Cerebellar cortex (tissue), 1 donor: ENCODE measurements at regions not wholly inside any gene's neighbourhood (a gene's known extent, or its start where the extent isn't known, plus 50 kb on each side); places are given as distances from the start of the nearest gene placed in this dataset.
"Not testable (repeated sequence)": the region's sequence is repeated elsewhere in the genome, so short reads cannot be mapped to it uniquely, and the experiment has no call there.

Experiments used
- DNase-seq: peaks from one replicate; pipeline ENCODE4 v3.0.0-alpha.2; 2015; ENCODE audit warnings: low spot score

DNA sequence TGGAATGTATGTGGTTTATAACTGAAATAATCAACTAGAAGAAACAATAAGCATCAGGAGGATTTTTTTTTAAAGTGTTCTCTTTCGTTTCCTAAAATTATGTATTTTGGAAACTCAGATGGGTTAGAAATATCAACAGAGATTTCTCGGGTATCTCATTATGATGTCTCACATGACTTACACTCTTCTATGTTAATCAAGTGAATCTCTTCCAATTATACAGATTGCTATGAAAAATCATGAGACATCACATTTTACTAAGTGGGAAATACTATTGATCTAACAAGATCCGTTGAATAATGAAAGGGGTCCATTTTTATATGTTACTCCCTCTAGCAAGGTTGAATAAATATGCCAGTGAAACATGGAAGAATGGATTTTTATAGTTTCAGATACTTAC, 54.7 kb upstream of the NRIP1 start:
- no peak for DNase-seq

DNA sequence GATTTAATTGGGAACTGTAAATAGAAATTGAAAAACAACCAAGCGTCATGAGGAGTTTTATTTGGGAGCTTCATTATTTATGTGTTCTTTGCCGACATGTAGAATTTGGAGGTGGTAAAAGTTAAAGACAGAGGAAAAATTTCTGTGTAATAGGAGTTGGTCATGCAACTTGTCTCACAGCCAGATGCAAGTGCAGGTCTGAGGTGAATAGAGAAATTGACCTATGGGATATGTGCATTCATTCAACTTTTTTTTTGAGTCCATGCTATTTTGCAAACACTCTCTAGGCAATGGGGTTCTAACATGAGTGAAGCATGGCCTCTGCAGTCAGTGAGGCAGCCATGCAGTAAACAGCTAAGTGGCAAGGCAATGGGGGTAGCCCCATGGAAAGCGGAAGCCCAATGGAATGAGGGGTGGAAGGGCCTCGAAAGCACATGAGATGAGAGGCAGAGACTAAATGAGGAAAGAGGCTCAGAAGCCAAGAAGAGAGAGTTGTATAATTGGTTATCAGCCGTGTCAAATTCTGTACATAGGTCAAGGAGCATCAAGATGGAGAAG, 56.4 kb upstream of the NRIP1 start:
- DNase-seq = no peak

DNA sequence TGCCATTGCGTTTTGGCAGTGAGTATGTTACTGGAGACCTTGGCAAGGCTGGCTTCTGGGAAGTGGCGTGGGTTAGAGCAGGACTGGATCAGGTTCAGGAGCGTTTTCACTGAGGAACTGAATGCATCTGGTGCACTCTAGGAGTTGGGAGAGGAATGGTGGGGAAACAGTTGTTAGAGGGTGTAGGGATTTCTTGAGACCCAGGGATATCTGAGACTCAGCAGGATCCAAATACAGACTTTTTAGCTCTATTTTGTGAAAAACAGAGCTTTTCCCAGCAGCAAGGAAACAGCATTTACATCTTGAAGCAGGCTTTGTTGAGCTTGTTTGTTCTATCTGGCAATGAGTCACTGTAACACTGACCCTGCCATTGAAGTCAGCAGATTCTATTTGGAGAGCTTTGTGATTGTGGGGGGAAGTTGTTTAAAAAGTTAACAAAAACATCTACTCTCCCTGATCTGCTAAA, 56.9 kb upstream of the NRIP1 start:
- DNase-seq = no peak

DNA sequence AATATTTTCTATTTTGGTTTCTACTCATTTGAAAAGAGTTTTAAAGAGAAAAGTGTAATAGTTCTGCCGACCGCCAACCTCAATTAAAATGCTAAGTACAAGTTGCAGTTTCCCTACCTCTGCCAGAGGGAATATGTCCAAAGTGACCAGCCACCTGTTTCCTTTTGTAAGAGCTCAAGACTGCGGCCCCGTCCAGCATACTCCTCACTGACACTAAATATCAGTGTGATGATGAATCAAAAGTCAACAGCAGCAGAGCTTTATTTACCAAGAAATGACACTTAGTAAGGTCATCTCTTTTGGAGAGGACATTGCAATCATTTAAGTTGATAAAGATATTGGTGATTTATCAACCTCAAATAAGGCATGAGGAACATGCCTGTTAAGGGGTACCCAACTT, 57.4 kb upstream of the NRIP1 start:
- DNase-seq = no peak

DNA sequence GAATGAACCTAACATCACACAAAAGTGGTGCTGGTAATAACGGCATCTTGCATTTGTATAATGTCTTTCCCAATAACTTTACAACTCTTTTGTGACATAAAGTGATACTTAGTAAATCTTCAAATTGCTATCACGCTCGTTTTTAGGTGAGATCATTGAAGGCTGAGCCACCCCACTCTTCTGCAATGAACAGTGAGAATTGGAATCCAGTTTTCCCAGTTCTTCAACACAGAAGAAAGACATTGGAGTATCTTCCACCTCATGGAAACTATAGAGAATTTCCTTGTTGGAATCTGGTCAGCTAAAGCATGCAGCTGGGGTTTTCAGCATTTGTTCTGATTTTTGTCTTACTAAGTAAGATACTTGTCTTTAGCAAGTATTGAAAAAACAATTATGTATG, 59.9 kb upstream of the NRIP1 start:
- DNase-seq = no peak

DNA sequence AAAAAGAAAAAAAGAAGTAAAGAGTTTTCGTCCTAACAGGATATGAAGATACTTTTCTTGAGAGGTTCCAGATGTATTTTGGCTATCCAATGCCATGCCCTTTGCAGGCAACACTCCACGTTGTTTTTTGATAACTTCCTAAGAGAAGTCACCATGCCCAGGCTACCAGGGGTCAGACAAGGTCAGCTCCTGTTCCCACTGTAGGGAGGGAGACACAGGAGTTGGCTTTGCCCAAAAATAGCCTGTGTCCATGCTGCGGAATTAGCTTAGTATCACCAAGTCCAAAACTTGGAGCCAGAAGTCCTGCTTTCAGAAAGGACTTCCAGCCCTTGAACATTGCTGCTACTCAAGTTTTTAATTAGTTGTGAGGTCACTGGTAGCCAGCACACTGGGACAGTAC, 62.1 kb upstream of the NRIP1 start:
- DNase-seq = no peak

DNA sequence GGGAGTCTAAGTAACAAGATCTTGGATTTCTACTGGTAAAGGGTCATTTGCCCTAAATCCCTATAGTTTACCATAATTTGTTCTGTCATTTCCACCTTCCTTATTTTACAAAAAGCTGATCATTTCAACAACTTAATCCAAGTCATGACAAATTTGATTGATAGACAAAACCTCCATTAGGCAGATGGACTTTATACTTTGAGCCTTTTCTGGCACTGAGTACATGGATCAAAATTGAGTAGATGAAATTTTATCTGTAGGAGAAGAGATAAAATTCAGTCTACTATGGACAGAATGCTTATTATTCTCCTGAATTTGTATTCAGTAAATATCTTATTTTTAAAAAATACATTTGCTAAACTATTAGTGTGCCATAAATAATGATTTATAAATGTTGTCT, 62.6 kb upstream of the NRIP1 start:
- DNase-seq = no peak

DNA sequence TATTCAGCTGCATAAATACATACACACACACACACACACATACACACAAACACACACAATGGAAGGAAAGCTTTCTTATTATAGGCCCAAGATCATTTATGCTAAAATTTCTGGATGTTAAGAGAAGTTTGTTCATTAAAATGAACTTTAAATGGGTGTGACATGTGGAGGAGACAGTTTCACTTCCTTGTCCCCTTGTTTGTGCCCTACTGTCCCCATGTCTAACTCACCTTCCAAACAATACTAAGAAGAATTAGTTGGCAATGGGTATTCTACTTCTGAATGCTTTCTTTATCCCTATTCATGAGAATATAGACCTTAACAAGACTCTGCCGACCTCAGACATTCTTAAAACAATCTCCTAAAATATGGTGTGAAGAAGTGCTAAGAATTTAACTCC, 63.5 kb upstream of the NRIP1 start:
- no peak for DNase-seq

DNA sequence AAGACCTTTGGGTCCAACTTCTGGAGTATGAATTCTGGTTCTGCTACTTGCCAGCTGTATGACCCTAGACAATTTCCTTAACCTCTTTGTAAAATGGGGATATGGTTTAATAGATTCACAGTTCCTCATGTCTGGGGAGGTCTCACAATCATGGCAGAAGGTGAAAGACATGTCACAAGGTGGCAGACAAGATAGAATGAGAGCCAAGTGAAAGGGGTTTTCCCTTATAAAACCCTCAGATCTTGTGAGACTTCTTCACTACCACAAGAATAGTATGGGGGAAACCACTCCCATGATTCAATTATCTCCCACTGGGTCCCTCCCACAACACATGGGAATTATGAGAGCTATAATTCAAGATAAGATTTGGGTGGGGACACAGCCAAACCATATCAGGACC, 63.9 kb upstream of the NRIP1 start:
- not testable (repeated sequence) for DNase-seq

DNA sequence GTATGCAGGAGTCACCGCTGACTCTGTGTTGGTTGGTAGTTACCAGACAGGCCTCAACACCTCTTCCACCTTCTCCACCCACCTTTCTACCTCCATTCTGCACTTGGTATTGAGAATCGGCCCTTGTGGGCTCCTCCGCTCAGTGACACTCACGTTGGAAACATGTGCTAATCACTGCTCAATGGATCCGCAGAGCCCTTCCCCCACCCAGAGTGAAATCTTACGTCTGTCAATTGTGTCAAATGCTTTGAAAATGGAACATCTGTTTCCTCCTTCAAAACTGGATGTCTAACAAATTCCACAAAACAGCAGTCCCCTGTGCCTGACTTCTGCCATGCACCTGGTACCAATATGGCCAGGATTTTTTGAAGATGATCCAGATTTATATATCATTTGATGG, 65.5 kb upstream of the NRIP1 start:
- DNase-seq = no peak

DNA sequence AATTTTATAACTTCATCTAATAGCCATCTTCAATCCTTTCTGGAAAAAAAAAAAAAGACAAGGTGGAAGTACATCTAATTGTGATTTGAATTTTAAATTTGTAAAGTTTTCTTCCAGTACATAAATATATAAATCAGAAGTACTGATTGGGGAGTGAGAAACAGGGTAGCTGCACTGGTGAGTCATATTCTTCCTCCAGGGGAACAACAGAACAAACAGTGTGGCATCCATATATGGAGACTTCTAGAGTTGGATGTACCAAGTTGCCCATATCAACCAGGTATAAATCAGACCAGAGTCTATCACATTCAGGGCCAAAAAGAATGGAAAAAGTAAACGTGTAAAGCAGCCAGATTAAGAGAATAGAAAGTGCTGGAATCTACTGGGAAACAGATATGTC, 66.0 kb upstream of the NRIP1 start:
- no peak for DNase-seq

DNA sequence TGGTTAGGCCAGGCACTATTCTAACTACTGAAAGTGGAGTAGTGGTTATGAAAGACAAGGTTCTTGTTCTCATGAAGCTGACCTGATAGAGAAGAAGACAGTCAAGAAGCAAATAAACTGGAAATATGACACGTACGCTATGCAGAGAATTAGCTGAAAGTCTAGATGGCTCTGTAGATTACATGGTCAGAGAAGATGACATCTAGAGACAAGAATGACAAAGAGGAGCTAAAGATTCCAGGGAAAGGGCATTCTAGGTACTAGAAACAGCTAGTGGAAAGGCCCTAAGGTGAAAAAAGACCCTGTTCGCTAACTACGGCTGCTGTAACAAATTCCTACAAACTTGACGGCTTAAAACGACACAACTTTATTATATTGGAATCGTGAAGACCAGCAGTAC, 68.0 kb upstream of the NRIP1 start:
- no peak for DNase-seq

DNA sequence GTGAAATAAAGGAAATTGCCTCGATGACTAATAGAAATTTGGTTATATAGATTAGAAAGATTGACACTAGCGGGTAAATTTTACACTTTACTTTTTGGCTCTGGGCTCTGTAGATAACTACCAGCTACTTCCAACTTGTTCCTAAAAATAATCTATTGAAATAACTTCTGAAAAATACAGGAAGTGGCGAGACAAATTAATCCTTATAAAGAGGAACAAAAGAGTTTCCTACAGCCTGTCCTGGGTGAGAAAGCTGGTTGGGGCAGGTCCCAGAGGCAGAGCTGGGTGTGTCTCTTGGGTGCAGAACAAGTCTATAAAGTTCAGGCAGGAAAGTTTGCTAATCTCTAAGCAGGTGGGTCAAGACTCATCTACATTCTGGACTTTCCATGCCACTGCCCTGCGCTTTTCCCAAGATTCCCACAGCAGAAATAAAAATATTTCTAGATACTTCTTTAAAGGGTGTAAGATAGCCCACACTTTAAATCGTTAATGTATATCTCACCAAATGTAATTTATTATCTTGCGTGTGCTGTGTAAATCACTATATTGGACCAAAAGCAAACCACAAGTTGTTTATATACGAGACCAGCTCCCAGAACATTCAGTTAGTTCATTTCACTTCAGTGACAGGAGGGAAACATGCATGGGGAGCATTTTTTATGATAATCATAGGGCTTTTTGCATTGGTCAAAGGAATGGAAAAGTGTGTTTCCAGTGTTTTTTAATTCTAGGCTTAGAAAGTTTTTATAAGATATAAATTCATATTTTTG, 70.1 kb upstream of the NRIP1 start:
- DNase-seq = no peak

DNA sequence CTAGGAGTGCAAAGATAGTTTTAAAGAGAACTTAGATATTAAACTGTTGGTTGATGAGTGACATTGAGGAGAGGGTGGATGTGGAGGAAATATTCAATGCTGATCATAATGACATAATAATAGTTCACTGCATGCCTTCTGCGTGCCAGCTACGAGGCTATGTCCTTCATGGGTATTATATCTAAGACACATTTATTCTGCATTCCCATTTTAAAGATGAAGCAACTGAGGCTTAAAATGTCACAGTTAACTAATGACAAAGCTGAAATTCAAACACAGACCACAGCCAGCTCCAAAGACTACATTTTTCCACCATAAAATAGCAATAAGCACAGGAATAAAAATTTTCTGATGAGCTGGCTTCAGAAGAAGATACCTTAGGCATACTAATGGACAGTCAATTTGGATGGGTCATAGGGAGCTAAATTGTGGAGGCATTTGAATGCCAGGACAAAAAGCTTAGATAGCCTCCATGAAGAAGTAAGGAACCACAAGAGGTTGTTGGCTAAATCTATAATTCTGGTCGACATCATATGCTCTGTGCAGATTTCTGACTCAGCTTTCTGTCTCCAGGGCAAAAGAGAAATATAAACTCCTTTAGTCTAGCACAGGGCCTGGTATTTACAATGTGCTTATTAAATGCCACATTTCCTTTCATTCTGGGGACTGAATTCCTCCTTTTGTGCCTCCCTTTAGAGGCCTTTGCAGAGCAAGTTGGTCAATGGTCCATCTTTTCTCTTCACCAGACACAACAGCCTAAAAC, 71.2 kb upstream of the NRIP1 start:
- DNase-seq = no peak

DNA sequence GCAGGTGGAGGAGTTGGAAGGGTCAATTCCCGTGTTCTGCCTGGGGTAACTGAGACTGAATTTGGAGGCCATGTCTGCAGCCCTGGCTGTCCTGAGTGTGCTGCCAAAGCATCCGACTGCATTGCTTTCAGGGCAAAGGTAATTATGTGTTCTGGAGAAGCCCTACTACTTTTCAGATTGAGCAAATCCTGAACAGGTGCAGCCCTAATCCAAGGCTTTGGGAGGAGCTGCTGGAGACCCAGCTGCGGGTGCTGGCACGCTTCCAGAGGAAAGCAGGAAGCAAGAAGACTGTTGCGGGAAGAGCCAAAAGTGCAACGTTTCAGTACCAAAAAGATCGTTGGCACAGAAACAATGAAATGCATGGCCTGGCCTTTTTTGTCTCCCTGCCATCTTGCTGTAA, 73.7 kb upstream of the NRIP1 start:
- DNase-seq = no peak

DNA sequence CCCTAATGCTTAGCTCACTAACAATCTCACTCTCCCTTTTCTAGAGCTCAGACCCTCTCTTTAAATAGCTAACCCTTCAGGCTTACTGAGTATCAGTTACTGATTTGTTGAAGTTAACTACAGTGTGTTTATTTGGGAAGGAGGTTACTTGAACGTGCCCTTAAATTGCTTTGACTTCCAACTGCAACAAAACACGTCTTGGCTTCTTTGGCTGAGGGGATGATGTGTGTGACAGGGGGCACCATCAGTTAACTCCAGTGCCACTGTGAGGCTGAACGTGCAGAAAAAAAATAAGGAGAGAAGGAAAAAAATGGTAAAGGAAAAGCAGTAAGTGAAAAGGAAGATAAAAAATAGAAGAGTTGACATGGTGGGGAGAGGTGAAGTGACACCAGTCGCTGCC, 75.1 kb upstream of the NRIP1 start:
- no peak for DNase-seq

DNA sequence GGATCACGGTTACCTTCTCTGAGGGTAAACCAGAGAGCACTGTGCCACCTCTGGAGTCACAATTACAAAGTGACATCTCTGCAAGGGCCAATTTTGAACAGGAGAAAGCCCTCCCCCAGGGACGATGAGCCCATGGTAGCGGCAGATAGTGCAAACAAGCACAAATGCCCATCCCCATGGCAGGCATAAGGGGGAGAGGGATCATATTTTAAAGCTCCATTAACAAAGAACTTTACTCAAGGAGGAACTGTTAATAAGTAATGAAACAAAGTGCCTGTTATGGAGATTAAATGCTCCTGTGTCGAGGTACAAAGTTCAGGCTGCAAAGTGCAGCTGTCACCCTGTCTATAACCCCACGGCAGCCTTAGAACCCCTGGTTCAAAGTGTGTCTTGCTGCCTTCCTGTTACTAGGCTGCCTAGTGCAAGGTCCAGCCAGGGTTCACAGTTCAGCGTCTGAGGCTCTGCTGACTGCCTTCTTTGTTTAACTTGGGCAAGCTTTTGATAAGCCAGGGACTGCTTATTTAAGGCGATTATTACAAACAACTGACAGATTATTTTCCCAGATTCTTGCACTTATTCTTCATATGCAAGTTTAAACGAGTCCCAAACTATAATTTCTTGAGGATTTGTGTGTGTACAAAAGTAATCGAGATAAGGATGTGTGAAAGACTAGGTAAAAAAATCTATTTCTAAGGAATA, 75.7 kb upstream of the NRIP1 start:
- no peak for DNase-seq

DNA sequence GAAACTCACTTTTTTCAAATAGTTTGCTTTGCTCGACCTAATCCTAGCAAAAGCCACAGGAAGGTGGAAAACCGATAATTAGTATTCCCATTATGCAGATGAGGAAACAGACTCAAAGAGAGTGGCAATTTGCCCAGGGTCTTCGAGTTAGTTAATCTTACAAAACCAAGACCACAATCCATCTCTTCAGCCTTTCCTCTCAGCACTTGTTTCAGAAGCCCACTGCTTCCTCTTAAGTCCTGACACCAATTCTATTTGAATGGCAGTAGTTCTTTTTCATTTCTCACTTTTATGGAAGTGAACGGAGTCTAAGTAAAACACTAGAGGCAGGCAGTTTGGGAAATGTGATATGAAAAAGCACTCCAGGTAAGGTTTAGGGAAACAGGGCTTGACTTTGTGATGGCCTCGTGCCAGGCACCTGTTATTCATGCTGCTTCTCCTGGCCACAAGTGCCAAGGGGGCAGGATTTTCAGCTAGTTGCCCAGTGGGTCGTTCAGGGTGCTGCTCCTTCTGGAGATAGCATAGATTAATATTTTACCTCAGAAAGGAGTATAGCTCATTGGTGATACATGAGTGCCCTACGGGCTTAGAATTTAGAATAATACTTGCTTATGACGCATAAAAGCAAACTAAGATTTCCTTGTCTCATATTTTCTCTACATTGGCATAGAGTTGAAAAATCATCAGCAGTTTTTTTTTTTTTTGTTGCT, 76.6 kb upstream of the NRIP1 start:
- DNase-seq = peak; percentile 6

DNA sequence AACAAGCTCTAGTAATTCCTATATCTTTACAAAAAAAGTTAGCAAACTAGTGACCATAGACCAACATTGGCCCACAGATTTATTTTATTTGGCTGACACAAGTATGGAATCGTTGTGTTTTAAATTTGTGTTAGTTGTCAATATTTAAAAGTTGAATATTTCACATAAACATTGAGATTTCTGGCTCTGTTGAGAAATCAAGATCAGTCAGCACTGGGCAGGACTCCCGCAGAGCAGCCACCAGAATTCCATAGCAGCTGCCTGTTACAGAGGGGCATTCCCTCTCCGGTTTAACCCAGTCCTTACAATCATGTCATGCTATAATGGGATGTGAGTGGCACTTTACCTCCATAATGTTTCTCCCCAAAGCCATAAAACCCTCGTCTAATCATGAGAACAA, 79.2 kb upstream of the NRIP1 start:
- no peak for DNase-seq

DNA sequence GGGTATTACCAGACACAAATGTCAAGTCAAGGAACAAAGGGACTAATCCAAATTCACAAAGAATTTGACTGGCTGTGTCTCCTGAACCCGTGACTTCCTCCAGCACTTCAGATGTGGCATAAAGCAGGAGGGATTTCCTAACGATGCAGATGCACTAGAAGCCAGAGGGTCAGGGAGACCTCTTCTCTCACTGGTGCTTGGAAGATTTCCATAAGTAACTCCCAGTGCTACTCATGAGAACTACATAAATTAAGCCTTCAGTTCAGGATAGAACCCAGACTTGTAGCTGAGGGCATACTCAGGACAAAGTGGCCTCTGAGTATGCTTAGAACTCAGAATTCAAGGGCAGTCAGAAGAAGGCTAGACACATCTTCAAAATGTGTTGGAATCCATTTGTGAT, 83.6 kb upstream of the NRIP1 start:
- DNase-seq = no peak

DNA sequence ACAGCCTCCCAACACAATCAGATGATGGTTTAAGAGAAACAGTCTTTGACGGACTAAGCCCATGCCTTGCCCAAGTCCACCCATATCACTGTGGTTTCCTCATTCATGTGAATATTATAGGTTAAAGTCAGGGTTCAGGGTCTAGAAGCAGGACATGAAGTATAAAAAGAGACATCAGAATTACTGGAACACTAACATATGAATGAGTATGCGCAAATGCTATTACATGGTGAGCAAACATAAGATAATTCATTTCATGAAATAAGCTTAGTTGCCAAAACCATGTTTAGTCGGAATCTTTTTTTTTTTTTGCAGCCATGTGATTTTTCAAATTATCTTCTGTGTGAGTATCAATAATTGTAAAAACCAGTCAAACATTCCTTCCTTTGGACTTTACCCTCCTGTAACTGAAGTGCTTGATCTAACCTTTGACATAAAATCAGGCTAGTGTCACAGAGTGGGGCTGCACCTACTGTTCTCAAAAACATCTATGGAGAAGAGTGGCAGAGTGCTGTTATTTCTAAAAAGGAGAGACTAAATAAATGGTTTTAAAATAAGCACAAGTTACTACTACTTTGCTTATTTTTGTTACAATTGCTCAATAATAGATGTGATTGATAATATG, 84.9 kb upstream of the NRIP1 start:
- DNase-seq = no peak
